Activated naive CD4-positive, alpha-beta T cell treated with anti-CD3 and anti-CD28 coated beads, Interleukin-2, amount 50 U/mL, for 24 hours (primary cell): ENCODE measurements at regions not wholly inside any gene's neighbourhood (a gene's known extent, or its start where the extent isn't known, plus 50 kb on each side); places are given as distances from the start of the nearest gene placed in this dataset.
"Not testable (repeated sequence)": the region's sequence is repeated elsewhere in the genome, so short reads cannot be mapped to it uniquely, and the experiment has no call there.

Experiments
- H3K27ac Mint-ChIP-seq: one replicate; pipeline ENCODE4 v1.8.0; 2021; ENCODE audit warnings: mild to moderate bottlenecking, mixed read lengths
- H3K27me3 Mint-ChIP-seq: one replicate; pipeline ENCODE4 v1.8.0; 2021; ENCODE audit warnings: mixed read lengths
- H3K36me3 Mint-ChIP-seq: one replicate; pipeline ENCODE4 v1.8.0; 2021; ENCODE audit warnings: mixed read lengths
- H3K4me1 Mint-ChIP-seq: one replicate; pipeline ENCODE4 v1.8.0; 2021; ENCODE audit warnings: mixed read lengths
- H3K4me3 Mint-ChIP-seq: one replicate; pipeline ENCODE4 v1.8.0; 2021; ENCODE audit warnings: mild to moderate bottlenecking, mixed read lengths
- H3K9me3 Mint-ChIP-seq: one replicate; pipeline ENCODE4 v1.8.0; 2021; ENCODE audit warnings: mixed read lengths

DNA sequence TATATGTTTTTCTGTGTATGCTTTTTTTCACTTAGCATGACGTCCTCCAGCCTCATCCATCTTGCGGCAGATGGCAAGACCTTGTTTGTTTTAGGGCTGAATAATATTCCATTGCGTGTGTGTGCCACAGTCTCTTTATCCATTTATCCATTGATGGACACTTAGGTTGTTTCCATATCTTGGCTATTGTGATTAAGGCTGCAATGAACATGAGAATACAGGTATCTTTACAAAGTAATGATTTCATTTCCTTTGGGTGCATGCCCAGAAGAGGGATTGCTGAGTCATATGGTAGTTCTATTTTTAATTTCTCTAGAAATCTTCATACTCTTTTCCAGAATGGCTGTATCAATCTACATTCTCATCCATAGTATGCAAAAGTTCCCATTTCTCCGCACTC, 85.3 kb upstream of the ADCY2 start:
- H3K9me3 Mint-ChIP-seq, H3K4me1 Mint-ChIP-seq, H3K4me3 Mint-ChIP-seq, H3K36me3 Mint-ChIP-seq, H3K27ac Mint-ChIP-seq, H3K27me3 Mint-ChIP-seq: not testable (repeated sequence)

DNA sequence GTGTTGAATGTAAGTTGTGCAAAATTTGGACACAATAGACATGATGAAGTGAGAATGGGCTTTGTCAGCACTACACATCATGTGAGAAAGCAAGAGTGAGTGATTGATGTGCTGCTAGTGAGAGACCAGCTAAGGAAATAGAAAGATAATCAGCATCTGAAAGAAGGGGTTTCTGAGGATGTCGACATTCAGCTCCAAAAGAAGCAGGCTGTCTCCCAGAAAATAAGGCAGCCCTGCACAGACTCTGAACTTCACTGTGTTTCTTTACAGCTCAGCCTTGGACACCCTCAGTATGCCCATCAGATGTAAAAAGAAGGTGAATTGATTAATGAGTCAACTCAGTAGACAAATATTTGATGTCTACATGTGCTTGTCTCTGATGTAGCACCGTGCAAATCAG, 80.8 kb upstream of the ADCY2 start:
- peaks cover 1% of the 10 kb centered on the region for H3K27me3 Mint-ChIP-seq
- no peaks in the 10 kb centered on the region for H3K9me3 Mint-ChIP-seq
- no peaks in the 10 kb centered on the region for H3K36me3 Mint-ChIP-seq
- no peak overlapping the region for H3K27ac Mint-ChIP-seq
- no peaks in the 10 kb centered on the region for H3K4me1 Mint-ChIP-seq
- H3K4me3 Mint-ChIP-seq: no peak overlapping the region

DNA sequence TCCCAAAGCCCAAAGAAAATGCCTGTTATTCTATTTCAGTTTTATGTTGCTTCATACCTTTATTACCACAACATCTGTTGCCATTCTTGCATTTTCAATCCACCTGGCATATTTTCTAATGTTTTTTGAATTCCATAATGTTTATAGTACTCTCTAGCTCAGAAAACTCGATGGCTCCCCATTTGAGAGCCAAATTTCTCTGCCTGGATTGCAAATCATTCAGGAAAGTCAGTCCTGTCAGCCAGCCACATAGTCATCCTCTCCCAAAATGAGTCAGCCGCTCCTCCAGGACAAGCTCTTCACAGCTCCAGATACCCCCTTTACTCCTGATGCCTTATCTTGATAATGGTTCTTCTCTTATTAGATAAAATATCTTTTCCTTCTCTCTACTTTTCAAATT, 78.2 kb upstream of the ADCY2 start:
- Mint-ChIP-seq H3K9me3 (no peaks in the 10 kb centered on the region), H3K27me3 (peaks cover 2% of the 10 kb centered on the region), H3K4me3 (no peak overlapping the region), H3K4me1 (no peaks in the 10 kb centered on the region), H3K27ac (no peak overlapping the region), H3K36me3 (no peaks in the 10 kb centered on the region)

DNA sequence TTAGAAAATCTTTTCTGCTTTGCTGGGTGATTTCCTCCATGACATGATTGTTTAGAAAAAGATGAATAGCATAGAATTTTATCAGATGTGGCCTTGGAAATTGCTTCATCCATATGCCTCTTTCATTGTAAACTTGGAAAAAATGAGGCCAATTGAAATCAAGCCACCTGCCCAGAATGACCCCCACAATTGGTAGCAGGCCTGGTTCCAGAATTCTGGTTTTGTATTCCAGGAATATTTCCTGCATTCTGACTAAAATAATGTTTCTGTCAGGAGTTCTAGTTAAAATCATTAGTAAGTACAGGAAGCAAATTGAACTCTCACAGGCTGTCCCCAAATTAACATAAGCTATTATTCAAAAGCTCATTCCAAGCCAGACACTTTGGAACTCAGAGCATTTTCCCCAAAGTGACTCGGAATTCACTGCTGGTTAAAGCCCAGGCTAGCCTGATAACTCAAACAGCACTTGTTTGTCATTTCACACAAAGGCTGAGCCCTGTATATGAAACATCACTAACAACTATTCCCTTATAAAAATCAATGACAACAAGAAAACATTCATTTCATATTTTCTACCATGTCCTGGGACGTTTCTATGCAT, 75.1 kb upstream of the ADCY2 start:
- H3K4me1 Mint-ChIP-seq: no peaks in the 10 kb centered on the region
- no peaks in the 10 kb centered on the region for H3K36me3 Mint-ChIP-seq
- H3K4me3 Mint-ChIP-seq: no peak overlapping the region
- no peak overlapping the region for H3K27ac Mint-ChIP-seq
- H3K9me3 Mint-ChIP-seq: no peaks in the 10 kb centered on the region
- peaks cover 2% of the 10 kb centered on the region for H3K27me3 Mint-ChIP-seq

DNA sequence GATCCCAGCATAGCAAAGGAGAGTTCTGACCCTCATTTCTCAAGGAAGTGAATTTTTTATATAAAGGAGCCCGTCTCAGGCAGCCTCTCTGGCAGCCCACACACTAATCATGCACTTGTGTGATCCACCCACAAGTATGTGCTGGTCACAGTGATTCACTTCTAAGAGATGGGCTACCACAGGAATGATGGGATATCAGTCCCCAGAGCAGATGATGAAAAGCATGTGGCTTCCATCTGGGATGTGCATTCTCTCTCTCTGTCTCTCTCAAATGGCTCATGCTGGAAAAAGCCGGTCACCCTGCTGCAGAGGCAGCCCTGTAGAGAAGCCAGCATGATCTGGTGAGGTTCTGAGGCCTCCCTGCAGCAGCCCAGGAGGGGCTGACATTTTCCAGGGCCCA, 74.2 kb upstream of the ADCY2 start:
- Mint-ChIP-seq H3K27ac (no peak overlapping the region), H3K4me1 (no peaks in the 10 kb centered on the region), H3K27me3 (peaks cover 5% of the 10 kb centered on the region), H3K9me3 (no peaks in the 10 kb centered on the region), H3K4me3 (no peak overlapping the region), H3K36me3 (no peaks in the 10 kb centered on the region)

DNA sequence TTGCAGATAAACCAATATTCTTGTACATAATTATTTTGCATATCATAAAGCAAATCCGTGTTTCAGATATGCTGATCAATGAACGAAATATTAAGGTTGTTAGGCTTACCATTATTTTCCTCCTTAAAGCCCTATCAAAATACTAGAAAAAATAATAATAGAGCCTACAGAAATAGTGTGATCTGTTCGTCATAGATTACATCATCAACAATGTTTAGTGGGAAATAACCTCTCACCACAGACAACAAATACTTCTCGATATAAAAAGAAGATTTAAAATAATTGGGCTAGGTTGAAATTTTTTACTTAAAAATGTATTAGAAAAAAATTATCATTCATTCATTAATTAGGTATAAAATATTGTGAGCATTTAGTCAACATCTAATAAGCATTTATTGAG, 71.0 kb upstream of the ADCY2 start:
- Mint-ChIP-seq H3K4me1 (no peaks in the 10 kb centered on the region), H3K9me3 (no peaks in the 10 kb centered on the region), H3K36me3 (no peaks in the 10 kb centered on the region), H3K4me3 (no peak overlapping the region), H3K27ac (no peak overlapping the region), H3K27me3 (peaks cover 5% of the 10 kb centered on the region)

DNA sequence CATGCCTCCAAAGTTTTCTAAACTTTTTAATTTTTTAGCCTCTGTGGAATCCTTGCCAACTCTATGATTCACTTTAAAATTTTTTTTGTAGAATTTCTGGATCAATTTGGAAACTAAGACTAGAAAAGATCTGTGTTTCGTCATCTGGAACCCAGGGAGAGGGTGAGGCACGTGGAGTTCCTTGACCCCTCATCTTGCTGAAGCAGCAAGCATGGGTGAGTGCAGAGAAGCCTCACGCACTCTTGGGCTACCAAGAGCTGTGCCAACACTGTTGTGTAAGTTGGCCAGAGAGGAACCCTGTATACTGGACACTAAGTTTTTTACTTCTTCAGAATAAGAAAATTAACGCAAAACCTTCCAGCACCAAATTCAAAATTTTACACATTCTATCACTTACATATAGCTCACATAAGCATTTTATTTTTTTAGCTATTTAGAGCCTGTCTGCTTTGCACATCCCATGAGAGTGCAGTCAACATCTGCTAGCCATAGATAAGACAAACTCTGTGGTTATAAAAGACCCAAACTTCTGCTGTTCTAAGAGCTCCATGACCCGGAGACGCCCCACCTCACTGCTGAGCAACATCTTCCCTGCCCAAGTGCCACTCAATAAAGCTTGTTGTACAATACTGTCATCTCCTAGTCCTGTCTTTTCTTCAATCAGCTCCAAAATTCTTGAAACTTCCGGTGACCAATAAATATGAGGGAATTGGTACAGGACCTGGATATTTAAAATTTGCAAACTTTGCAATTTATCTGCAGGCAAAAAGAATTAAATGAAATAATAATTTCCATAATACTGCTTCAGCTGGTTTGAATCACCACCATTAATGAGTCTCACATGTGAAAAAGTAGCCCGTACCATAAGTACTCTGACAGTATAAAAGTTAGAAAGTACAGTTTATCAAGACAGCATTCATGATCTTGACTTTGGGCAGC, 69.7 kb upstream of the ADCY2 start:
- Mint-ChIP-seq H3K4me3 (no peak overlapping the region), H3K4me1 (no peaks in the 10 kb centered on the region), H3K27me3 (peaks cover 3% of the 10 kb centered on the region), H3K36me3 (no peaks in the 10 kb centered on the region), H3K9me3 (no peaks in the 10 kb centered on the region), H3K27ac (no peak overlapping the region)

DNA sequence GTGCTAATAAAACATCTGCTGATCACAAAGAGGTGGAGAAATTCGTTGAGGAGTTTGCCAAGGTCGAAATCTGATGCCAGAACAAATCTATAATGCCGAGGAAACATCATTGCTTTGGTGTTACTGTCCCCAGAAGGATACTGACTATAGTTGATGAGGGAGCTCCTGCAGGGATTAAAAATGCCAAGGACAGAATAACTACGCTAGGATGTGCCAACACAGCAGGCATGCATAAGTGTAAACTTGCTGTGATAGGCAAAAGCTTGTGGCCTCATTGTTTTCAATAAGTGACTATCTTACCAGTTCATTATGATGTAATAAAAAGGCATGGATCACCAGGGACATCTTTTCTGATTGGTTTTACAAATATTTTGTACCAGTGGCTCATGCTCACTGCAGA, 66.8 kb upstream of the ADCY2 start:
- no peak overlapping the region for H3K27ac Mint-ChIP-seq
- H3K27me3 Mint-ChIP-seq: peaks cover 3% of the 10 kb centered on the region
- no peaks in the 10 kb centered on the region for H3K36me3 Mint-ChIP-seq
- H3K9me3 Mint-ChIP-seq: no peaks in the 10 kb centered on the region
- H3K4me3 Mint-ChIP-seq: no peak overlapping the region
- H3K4me1 Mint-ChIP-seq: no peaks in the 10 kb centered on the region

DNA sequence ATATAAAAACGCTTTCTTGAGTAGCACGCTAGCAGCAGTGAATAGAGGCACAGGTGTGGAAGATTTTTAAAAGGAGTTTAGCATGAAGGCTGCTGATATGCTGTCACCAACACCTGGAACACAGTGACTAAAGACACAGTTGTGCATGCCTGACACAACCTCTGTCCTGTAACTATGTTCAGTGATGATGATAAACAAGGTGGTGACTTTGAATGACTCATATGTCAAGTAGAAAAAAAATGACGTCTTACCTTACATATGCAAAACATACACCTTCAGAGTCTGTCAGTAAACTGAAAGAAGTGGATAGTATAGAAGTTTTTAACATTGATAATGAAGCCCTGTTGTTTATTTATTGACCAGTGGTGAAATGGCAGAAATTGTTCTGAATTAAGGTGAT, 66.2 kb upstream of the ADCY2 start:
- H3K4me1 Mint-ChIP-seq: no peaks in the 10 kb centered on the region
- H3K27me3 Mint-ChIP-seq: peaks cover 3% of the 10 kb centered on the region
- H3K4me3 Mint-ChIP-seq: no peak overlapping the region
- H3K36me3 Mint-ChIP-seq: no peaks in the 10 kb centered on the region
- H3K9me3 Mint-ChIP-seq: no peaks in the 10 kb centered on the region
- no peak overlapping the region for H3K27ac Mint-ChIP-seq

DNA sequence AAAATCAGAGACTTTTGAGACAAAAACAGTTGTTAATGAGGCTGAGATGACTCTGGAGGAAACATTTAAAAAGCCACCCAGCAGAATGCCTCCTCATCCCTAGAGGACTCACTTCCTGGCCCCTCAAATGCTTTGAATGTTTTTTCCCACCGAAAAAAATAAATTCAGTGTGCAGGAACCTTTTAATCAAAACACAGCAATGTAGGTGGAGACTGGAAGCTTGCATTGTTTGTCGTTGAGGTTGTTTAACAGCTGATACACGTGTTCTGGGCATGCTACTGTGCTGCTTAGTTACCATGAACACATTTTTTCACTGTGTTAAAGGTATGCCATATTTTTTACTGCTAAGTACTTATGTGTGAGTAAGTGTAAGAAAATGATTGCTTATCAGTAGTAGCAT, 65.7 kb upstream of the ADCY2 start:
- no peaks in the 10 kb centered on the region for H3K4me1 Mint-ChIP-seq
- no peak overlapping the region for H3K27ac Mint-ChIP-seq
- H3K4me3 Mint-ChIP-seq: no peak overlapping the region
- no peaks in the 10 kb centered on the region for H3K9me3 Mint-ChIP-seq
- peaks cover 3% of the 10 kb centered on the region for H3K27me3 Mint-ChIP-seq
- H3K36me3 Mint-ChIP-seq: no peaks in the 10 kb centered on the region

DNA sequence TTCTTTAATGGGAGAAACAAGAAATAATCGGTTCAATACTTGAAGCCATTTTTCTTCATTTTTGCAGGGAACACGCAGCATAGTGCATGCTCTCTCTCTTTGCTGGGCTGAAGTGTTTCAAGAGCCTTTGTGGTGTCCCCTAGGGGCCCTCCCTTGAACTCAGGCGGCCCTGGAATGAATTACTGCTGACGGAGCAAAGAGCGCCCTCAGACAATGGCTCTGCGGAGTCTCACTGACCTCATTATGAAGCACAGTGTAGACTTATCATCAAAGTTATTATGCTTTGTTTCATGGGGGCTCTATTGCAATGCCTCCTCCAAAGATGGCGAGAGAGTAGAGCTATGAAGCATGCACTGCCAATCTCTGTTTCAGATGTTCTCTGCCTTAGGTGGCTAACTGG, 64.8 kb upstream of the ADCY2 start:
- H3K27me3 Mint-ChIP-seq: peaks cover 3% of the 10 kb centered on the region
- H3K9me3 Mint-ChIP-seq: no peaks in the 10 kb centered on the region
- H3K4me1 Mint-ChIP-seq: no peaks in the 10 kb centered on the region

More for the DNA sequence above, 64.8 kb upstream of the ADCY2 start:
- no peak overlapping the region for H3K27ac Mint-ChIP-seq
- H3K4me3 Mint-ChIP-seq: no peak overlapping the region
- H3K36me3 Mint-ChIP-seq: no peaks in the 10 kb centered on the region
